Calu3 (cell line): ENCODE measurements at regions not wholly inside any gene's neighbourhood (a gene's known extent, or its start where the extent isn't known, plus 50 kb on each side); places are given as distances from the start of the nearest gene placed in this dataset.

Experiments
- BruUV-seq: library from RNA; stranded (reverse); fragments of 400-500 nt; replicated peaks from 2 replicates; lab custom pipeline; 2021; lab: Mats Ljungman, UMichigan
- CTCF ChIA-PET: fragments of 300-600 bp; sonication (Branson Sonifier 250); formaldehyde crosslinking; loops from one replicate; lab custom pipeline; 2022; ENCODE audit warnings: antibody characterized with exemption; lab: Charles Lee
- DNase-seq: peaks from one replicate; pipeline ENCODE4 v3.0.0; 2022
- H3K27ac Mint-ChIP-seq: one replicate; pipeline ENCODE4 v1.8.0; 2022; ENCODE audit warnings: mixed read lengths; ENCODE audit not compliant: unreplicated experiment
- H3K27me3 Mint-ChIP-seq: one replicate; pipeline ENCODE4 v1.8.0; 2022; ENCODE audit warnings: mixed read lengths; ENCODE audit not compliant: unreplicated experiment
- H3K36me3 Mint-ChIP-seq: one replicate; pipeline ENCODE4 v1.8.0; 2022; ENCODE audit warnings: mild to moderate bottlenecking, moderate library complexity, mixed read lengths; ENCODE audit not compliant: insufficient read depth, unreplicated experiment
- H3K4me1 Mint-ChIP-seq: one replicate; pipeline ENCODE4 v1.8.0; 2022; ENCODE audit warnings: mild to moderate bottlenecking, low read depth, mixed read lengths; ENCODE audit not compliant: unreplicated experiment
- H3K4me3 Mint-ChIP-seq: one replicate; pipeline ENCODE4 v1.8.0; 2022; ENCODE audit warnings: mild to moderate bottlenecking, low read depth, moderate library complexity, mixed read lengths; ENCODE audit not compliant: unreplicated experiment
- H3K9me3 Mint-ChIP-seq: one replicate; pipeline ENCODE4 v1.8.0; 2022; ENCODE audit warnings: low read depth, mixed read lengths; ENCODE audit not compliant: unreplicated experiment
- CTCF ChIP-seq: fragments of 200-600 bp; IDR thresholded peaks from one replicate; pipeline ENCODE4 v1.8.0; 2022; ENCODE audit warnings: antibody characterized with exemption; ENCODE audit not compliant: unreplicated experiment
- intact Hi-C: fragments of 100-400 bp; cut with micrococcal nuclease; formaldehyde crosslinking; loops from one replicate; pipeline ENCODE4 v1.10.0; 2022; ENCODE audit not compliant: unreplicated experiment

- H3K27me3 Mint-ChIP-seq = no peaks in the 10 kb centered on the region
- no peak for TF ChIP-seq CTCF
- CTCF ChIA-PET = no interaction called here
- no peak overlapping the region for H3K27ac Mint-ChIP-seq
- H3K4me1 Mint-ChIP-seq = no peaks in the 10 kb centered on the region
- no TSS peak for BruUV-seq
- H3K9me3 Mint-ChIP-seq = peaks cover 7% of the 10 kb centered on the region
- H3K36me3 Mint-ChIP-seq = no peaks in the 10 kb centered on the region
- intact Hi-C loops = no loop called here
- DNase-seq = no peak
- H3K4me3 Mint-ChIP-seq = no peak overlapping the region
Measured at GRCh38 chr10:128934492-128934891, 532.5 kb upstream of the MGMT start.

DNA sequence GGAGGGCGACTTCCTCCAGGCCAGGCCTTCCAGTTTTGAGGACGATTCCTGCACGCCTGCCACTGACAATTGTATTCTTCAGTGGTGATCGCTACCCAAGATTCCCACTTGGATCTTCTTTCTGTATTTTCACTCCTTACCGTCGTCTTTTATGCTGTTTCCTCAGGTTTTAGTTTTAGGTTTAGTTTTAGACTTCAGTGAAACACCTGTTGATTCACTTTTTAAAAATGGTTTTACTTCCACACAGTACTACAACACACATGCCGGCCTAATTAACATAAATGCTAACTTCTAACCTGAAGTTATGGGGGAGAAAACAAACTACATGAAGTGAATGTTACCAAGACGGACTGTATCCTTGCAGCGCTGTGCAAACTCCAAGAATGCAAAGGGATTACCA lies 530.6 kb upstream of the MGMT start:
- Mint-ChIP-seq H3K9me3 (peaks cover 9% of the 10 kb centered on the region), H3K4me1 (no peaks in the 10 kb centered on the region), H3K4me3 (no peak overlapping the region), H3K27me3 (no peaks in the 10 kb centered on the region), H3K27ac (no peak overlapping the region), H3K36me3 (no peaks in the 10 kb centered on the region)
- intact Hi-C loops = no loop called here
- no TSS peak for BruUV-seq
- DNase-seq = no peak
- CTCF ChIA-PET = no interaction called here
- TF ChIP-seq CTCF = no peak

- no peaks in the 10 kb centered on the region for H3K27me3 Mint-ChIP-seq
- CTCF ChIA-PET = no interaction called here
- BruUV-seq = no TSS peak
- no peaks in the 10 kb centered on the region for H3K36me3 Mint-ChIP-seq
- no peak overlapping the region for H3K27ac Mint-ChIP-seq
- no peaks in the 10 kb centered on the region for H3K4me1 Mint-ChIP-seq
- H3K9me3 Mint-ChIP-seq = peaks cover 7% of the 10 kb centered on the region
- intact Hi-C loops = no loop called here
- DNase-seq = no peak
- no peak overlapping the region for H3K4me3 Mint-ChIP-seq
- no peak for TF ChIP-seq CTCF
Measured at GRCh38 chr10:128938558-128938957, 528.5 kb upstream of the MGMT start.

DNA sequence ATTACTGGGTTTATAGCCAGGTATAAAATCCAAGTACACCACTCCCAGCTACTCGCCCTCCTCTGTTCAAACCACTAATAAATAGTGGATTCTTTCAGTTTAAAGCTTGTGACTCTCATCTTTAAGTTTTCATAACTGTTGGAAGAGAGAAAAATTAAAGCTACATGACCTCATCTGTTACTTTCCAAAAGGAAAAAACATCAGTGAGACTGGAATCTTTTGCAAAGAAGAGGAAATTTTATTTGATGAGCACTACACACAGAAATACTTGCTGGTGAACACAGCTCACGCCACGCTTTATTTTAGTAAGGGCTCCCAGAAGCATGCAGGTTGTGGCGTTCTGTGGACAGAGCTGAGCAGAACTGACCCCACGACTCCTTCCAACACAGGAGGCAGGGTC lies 527.0 kb upstream of the MGMT start:
- TF ChIP-seq CTCF = no peak
- Mint-ChIP-seq H3K27me3 (no peaks in the 10 kb centered on the region), H3K9me3 (peaks cover 10% of the 10 kb centered on the region), H3K4me3 (no peak overlapping the region), H3K4me1 (no peaks in the 10 kb centered on the region), H3K36me3 (no peaks in the 10 kb centered on the region), H3K27ac (no peak overlapping the region)
- intact Hi-C loops = no loop called here
- BruUV-seq = no TSS peak
- DNase-seq = no peak
- CTCF ChIA-PET = no interaction called here
